ENCODE measurements at regions not wholly inside any gene's neighbourhood (a gene's known extent, or its start where the extent isn't known, plus 50 kb on each side); places are given as distances from the start of the nearest gene placed in this dataset.

DNA sequence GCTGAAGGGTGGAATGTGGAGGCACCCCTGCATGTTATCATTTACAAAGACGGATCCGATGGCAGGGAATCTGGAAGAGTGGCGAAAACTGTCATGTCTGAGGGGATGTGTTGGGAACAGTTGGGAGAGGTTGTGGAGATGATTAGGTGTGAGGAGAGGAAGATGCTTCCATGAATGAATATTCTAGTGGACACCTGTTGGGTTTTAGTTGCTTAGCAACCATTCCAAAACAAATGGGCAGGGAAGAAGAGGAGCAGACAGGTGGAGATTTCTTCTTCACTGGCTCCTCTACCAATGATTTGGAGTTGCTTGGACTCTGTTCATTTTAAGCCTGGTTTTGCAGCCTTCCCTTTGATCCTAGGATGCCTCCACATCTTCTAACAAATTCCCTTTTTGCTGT, 465.3 kb upstream of the CLINT1 start:
- TF ChIP-seq, protein P1, sequence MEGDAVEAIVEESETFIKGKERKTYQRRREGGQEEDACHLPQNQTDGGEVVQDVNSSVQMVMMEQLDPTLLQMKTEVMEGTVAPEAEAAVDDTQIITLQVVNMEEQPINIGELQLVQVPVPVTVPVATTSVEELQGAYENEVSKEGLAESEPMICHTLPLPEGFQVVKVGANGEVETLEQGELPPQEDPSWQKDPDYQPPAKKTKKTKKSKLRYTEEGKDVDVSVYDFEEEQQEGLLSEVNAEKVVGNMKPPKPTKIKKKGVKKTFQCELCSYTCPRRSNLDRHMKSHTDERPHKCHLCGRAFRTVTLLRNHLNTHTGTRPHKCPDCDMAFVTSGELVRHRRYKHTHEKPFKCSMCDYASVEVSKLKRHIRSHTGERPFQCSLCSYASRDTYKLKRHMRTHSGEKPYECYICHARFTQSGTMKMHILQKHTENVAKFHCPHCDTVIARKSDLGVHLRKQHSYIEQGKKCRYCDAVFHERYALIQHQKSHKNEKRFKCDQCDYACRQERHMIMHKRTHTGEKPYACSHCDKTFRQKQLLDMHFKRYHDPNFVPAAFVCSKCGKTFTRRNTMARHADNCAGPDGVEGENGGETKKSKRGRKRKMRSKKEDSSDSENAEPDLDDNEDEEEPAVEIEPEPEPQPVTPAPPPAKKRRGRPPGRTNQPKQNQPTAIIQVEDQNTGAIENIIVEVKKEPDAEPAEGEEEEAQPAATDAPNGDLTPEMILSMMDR (IDR thresholded peaks at IDR 0.05; ENCODE audit: low read length) = no peak
- no peak for TF ChIP-seq EZH2 (IDR thresholded peaks at IDR 0.05; ENCODE audit: borderline replicate concordance, low read length)
